Ovary (tissue), 3 donors: ENCODE measurements at regions not wholly inside any gene's neighbourhood (a gene's known extent, or its start where the extent isn't known, plus 50 kb on each side); places are given as distances from the start of the nearest gene placed in this dataset.

Experiments
- CTCF ChIP-seq, 3 donors: fragments of 450-650 bp in 2 of 3; fragments of 200-600 bp in 1 of 3; IDR thresholded peaks; one replicate each; pipeline versions ENCODE4 v1.5.1 to v1.8.0; 2016 to 2022; ENCODE audit warnings: antibody characterized with exemption in 3 of 3, mild to moderate bottlenecking in 1 of 3
- POLR2A ChIP-seq: fragments of 450-650 bp; IDR thresholded peaks from one replicate; pipeline ENCODE4 v1.6.1; 2017; ENCODE audit warnings: antibody characterized with exemption, mild to moderate bottlenecking, moderate library complexity
- donor health status: DM: no; HTN: no; CAD: no.

GRCh38 chr4:151606061-151606460, 154.7 kb downstream of the GATB start:
- TF ChIP-seq CTCF (IDR thresholded peaks at IDR 0.05) (no peak), POLR2A (no peak)
